ENCODE measurements at regions not wholly inside any gene's neighbourhood (a gene's known extent, or its start where the extent isn't known, plus 50 kb on each side); places are given as distances from the start of the nearest gene placed in this dataset.

GRCh38 chr4:124803641-124804040, 91.1 kb upstream of the ANKRD50 start:
- no peak overlapping the region for H3K9ac ChIP-seq (ENCODE audit: insufficient read depth in 1 of 2, low read length in 2 of 2)
- H3K27ac ChIP-seq (ENCODE audit: low read depth in 1 of 2, low read length in 1 of 2), result no peak overlapping the region
- WGBS, 2 donors, result 81 to 83% methylated on average over 1 of the region's 1 CpG
- H3K9me3 ChIP-seq (ENCODE audit: control insufficient read depth in 4 of 4, insufficient read depth in 3 of 4, low read length in 3 of 4), result no peaks in the 10 kb centered on the region
- DNase-seq (no peak), ATAC-seq (ENCODE audit: insufficient read depth, low FRiP score) (no peak)
- H3K4me3 ChIP-seq, result no peak overlapping the region
- no peaks in the 10 kb centered on the region for H3K4me1 ChIP-seq (ENCODE audit: control insufficient read depth in 5 of 5, insufficient read depth in 5 of 5, low read length in 5 of 5)
- H3K27me3 ChIP-seq (ENCODE audit: control insufficient read depth in 3 of 3, insufficient read depth in 3 of 3, low read length in 2 of 3), result no peaks in the 10 kb centered on the region
- TF ChIP-seq, protein P1, sequence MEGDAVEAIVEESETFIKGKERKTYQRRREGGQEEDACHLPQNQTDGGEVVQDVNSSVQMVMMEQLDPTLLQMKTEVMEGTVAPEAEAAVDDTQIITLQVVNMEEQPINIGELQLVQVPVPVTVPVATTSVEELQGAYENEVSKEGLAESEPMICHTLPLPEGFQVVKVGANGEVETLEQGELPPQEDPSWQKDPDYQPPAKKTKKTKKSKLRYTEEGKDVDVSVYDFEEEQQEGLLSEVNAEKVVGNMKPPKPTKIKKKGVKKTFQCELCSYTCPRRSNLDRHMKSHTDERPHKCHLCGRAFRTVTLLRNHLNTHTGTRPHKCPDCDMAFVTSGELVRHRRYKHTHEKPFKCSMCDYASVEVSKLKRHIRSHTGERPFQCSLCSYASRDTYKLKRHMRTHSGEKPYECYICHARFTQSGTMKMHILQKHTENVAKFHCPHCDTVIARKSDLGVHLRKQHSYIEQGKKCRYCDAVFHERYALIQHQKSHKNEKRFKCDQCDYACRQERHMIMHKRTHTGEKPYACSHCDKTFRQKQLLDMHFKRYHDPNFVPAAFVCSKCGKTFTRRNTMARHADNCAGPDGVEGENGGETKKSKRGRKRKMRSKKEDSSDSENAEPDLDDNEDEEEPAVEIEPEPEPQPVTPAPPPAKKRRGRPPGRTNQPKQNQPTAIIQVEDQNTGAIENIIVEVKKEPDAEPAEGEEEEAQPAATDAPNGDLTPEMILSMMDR (IDR thresholded peaks at IDR 0.05; ENCODE audit: control extremely low read depth, extremely low read depth), result no peak
- no peaks in the 10 kb centered on the region for H3K36me3 ChIP-seq (ENCODE audit: control insufficient read depth in 4 of 4, insufficient read depth in 4 of 4, low read length in 4 of 4)

- DNase-seq, result no peak
- Histone ChIP-seq H3K27ac (ENCODE audit: low read depth in 1 of 2, low read length in 1 of 2) (no peak overlapping the region), H3K4me1 (ENCODE audit: control insufficient read depth in 5 of 5, insufficient read depth in 5 of 5, low read length in 5 of 5) (no peaks in the 10 kb centered on the region), H3K4me3 (no peak overlapping the region), H3K27me3 (ENCODE audit: control insufficient read depth in 3 of 3, insufficient read depth in 3 of 3, low read length in 2 of 3) (no peaks in the 10 kb centered on the region), H3K9me3 (ENCODE audit: control insufficient read depth in 4 of 4, insufficient read depth in 3 of 4, low read length in 3 of 4) (no peaks in the 10 kb centered on the region), H3K36me3 (ENCODE audit: control insufficient read depth in 4 of 4, insufficient read depth in 4 of 4, low read length in 4 of 4) (no peaks in the 10 kb centered on the region), H3K9ac (ENCODE audit: insufficient read depth in 1 of 2, low read length in 2 of 2) (no peak overlapping the region)
- ATAC-seq (ENCODE audit: insufficient read depth, low FRiP score), result no peak
- TF ChIP-seq, protein P1 (IDR thresholded peaks at IDR 0.05; ENCODE audit: control extremely low read depth, extremely low read depth), result no peak
- 30 to 69% methylated on average over 1 of the region's 1 CpG for WGBS, 2 donors
These were observed 90.5 kb upstream of the ANKRD50 start for GRCh38 chr4:124803026-124803425.

DNA sequence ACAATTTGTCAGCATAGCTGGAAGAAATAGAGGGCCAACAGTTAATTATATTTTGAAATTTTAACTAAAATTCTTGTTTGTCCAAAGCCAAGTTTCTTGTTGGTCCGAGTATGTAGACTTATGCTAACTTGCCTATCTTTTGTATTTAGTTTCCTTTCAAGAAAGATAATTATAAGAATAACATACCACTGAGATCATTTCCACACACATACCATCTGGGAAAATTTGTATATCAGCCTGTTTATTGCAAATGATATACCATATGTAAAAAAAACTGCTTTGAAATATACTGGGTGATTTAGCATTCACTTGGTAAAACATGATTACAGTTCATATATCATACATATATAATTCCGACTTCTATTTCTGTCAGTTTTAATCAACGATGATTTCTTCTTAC, 84.7 kb upstream of the ANKRD50 start:
- DNase-seq (peak in 2 of 3 donors; percentile 20 to 22), ATAC-seq (ENCODE audit: insufficient read depth, low FRiP score) (no peak)
- TF ChIP-seq, protein P1 (IDR thresholded peaks at IDR 0.05; ENCODE audit: control extremely low read depth, extremely low read depth), result no peak
- H3K4me3 ChIP-seq, result no peak overlapping the region
- no peaks in the 10 kb centered on the region for H3K4me1 ChIP-seq (ENCODE audit: control insufficient read depth in 5 of 5, insufficient read depth in 5 of 5, low read length in 5 of 5)
- H3K9ac ChIP-seq (ENCODE audit: insufficient read depth in 1 of 2, low read length in 2 of 2), result no peak overlapping the region
- H3K9me3 ChIP-seq (ENCODE audit: control insufficient read depth in 4 of 4, insufficient read depth in 3 of 4, low read length in 3 of 4), result no peaks in the 10 kb centered on the region
- no peak overlapping the region for H3K27ac ChIP-seq (ENCODE audit: low read depth in 1 of 2, low read length in 1 of 2)
- H3K36me3 ChIP-seq (ENCODE audit: control insufficient read depth in 4 of 4, insufficient read depth in 4 of 4, low read length in 4 of 4), result no peaks in the 10 kb centered on the region
- 83% methylated on average over 3 of the region's 3 CpGs for WGBS, 2 donors
- no peaks in the 10 kb centered on the region for H3K27me3 ChIP-seq (ENCODE audit: control insufficient read depth in 3 of 3, insufficient read depth in 3 of 3, low read length in 2 of 3)

DNA sequence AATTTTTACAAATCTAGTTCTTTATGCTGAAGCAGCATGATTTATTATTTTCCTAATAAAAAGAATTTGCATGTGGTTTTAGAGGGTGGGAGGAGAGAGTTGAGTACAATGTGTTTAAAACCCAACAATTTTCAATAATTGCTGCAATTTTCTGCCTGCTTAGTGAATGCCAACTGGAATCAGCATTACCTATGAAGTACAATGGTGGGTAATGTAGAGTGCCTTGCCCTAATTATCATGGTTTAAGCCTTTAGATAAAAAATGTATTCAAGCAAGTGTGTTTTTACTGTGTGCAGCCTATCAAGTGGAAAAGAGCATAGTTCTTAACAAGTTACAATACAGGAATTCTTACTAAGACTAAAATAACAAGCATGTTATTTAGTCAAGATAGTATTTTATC, 77.9 kb upstream of the ANKRD50 start:
- no peak overlapping the region for H3K4me3 ChIP-seq
- no peaks in the 10 kb centered on the region for H3K9me3 ChIP-seq (ENCODE audit: control insufficient read depth in 4 of 4, insufficient read depth in 3 of 4, low read length in 3 of 4)
- no peak overlapping the region for H3K27ac ChIP-seq (ENCODE audit: low read depth in 1 of 2, low read length in 1 of 2)
- ATAC-seq (ENCODE audit: insufficient read depth, low FRiP score) (no peak), DNase-seq (no peak)
- H3K4me1 ChIP-seq (ENCODE audit: control insufficient read depth in 5 of 5, insufficient read depth in 5 of 5, low read length in 5 of 5), result no peaks in the 10 kb centered on the region
- no peak overlapping the region for H3K9ac ChIP-seq (ENCODE audit: insufficient read depth in 1 of 2, low read length in 2 of 2)
- H3K27me3 ChIP-seq (ENCODE audit: control insufficient read depth in 3 of 3, insufficient read depth in 3 of 3, low read length in 2 of 3), result no peaks in the 10 kb centered on the region
- TF ChIP-seq, protein P1 (IDR thresholded peaks at IDR 0.05; ENCODE audit: control extremely low read depth, extremely low read depth), result no peak
- no peaks in the 10 kb centered on the region for H3K36me3 ChIP-seq (ENCODE audit: control insufficient read depth in 4 of 4, insufficient read depth in 4 of 4, low read length in 4 of 4)

All from lung (tissue), 11 donors.